Vagina (tissue), 2 donors: ENCODE measurements at regions not wholly inside any gene's neighbourhood (a gene's known extent, or its start where the extent isn't known, plus 50 kb on each side); places are given as distances from the start of the nearest gene placed in this dataset.

Experiments
- DNase-seq, 2 donors: peaks; one replicate each; pipeline ENCODE4 v3.0.0-alpha.2; 2017; ENCODE audit errors: extremely low spot score in 2 of 2
- H3K27ac ChIP-seq: fragments of 200-600 bp; sonication (generic); one replicate; pipeline ENCODE4 v1.5.1; 2019
- H3K27me3 ChIP-seq: fragments of 200-600 bp; sonication (generic); one replicate; pipeline ENCODE4 v1.5.1; 2019
- H3K36me3 ChIP-seq, 2 donors: fragments of 200-600 bp; sonication (generic); one replicate each; pipeline ENCODE4 v1.5.1; 2017 to 2019
- H3K4me1 ChIP-seq: fragments of 200-600 bp; sonication (generic); one replicate; pipeline ENCODE4 v1.5.1; 2019
- H3K4me3 ChIP-seq, 2 donors: fragments of 200-600 bp; sonication (generic); 1 replicate in 1 of 2; 2 replicates in 1 of 2; pipeline ENCODE4 v1.5.1; 2016 to 2019
- H3K9me3 ChIP-seq: fragments of 200-600 bp; sonication (generic); one replicate; pipeline ENCODE4 v1.5.1; 2019
- POLR2A ChIP-seq, 2 donors: fragments of 450-650 bp; IDR thresholded peaks; one replicate each; pipeline ENCODE4 v1.6.1; 2017; ENCODE audit warnings: antibody characterized with exemption in 2 of 2, mild to moderate bottlenecking in 2 of 2, moderate library complexity in 2 of 2
- POLR2AphosphoS5 ChIP-seq, 2 donors: sonication (generic); formaldehyde crosslinking; IDR thresholded peaks; one replicate each; pipeline ENCODE4 v1.9.0; 2017; ENCODE audit warnings: antibody characterized with exemption in 2 of 2, mild to moderate bottlenecking in 2 of 2, low read depth in 1 of 2; ENCODE audit not compliant: insufficient read depth in 1 of 2
- intact Hi-C: fragments of 100-400 bp; cut with DNase I; formaldehyde crosslinking; loops from one replicate; pipeline ENCODE4 v1.15.1; 2023
- TF ChIP-seq, protein P1 (sequence below), 3 experiments: fragments of 450-650 bp in 2 of 3; fragments of 200-600 bp in 1 of 3; sonication (generic) in 1 of 3; IDR thresholded peaks; one replicate each; pipeline ENCODE4 v1.5.1; 2017 to 2019; ENCODE audit warnings: antibody characterized with exemption in 3 of 3, mild to moderate bottlenecking in 2 of 3, moderate library complexity in 2 of 3

DNA sequence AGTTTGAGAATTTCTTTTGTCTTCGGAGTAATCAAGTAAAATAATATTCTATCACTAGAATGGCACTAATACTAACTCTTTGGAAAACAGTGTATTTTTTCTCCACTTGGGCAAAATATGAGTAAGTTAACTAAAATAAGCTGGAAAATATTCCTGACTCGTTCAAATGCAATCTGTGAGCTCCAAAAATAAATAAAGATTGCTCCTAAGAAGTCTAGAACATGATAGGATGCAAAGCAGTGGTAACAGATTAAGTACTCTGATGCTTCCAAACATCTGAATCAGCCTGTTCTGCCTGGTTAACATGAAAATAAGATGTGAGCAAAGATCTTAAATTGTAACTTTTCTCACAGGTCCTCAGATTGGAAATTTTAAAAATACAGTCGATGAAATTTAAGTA, 285.1 kb upstream of the ID4 start:
- H3K4me3 ChIP-seq = no peak overlapping the region

DNA sequence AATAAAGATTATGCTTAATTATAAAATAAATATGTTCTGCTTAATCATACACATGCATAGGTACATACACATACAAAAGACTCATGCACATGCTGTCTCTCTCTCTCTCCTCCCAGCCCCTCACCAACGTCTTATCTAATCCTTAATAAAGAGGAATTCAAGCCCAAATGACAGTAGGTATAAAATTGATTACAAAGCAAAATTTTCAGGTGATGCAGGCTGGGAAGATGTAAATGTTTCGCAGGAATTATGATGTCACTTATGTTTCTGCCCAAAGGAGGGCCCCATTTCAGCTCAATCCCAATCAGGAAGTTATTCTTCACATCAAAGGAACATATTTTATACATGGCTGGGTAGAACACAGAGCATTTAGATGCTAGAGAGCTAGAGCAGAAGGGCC, 284.6 kb upstream of the ID4 start:
- TF ChIP-seq POLR2AphosphoS5 (IDR thresholded peaks at IDR 0.05; ENCODE audit: insufficient read depth in 1 of 2, low read depth in 1 of 2) (no peak), POLR2A (IDR thresholded peaks at IDR 0.05) (no peak)
- TF ChIP-seq, protein P1, sequence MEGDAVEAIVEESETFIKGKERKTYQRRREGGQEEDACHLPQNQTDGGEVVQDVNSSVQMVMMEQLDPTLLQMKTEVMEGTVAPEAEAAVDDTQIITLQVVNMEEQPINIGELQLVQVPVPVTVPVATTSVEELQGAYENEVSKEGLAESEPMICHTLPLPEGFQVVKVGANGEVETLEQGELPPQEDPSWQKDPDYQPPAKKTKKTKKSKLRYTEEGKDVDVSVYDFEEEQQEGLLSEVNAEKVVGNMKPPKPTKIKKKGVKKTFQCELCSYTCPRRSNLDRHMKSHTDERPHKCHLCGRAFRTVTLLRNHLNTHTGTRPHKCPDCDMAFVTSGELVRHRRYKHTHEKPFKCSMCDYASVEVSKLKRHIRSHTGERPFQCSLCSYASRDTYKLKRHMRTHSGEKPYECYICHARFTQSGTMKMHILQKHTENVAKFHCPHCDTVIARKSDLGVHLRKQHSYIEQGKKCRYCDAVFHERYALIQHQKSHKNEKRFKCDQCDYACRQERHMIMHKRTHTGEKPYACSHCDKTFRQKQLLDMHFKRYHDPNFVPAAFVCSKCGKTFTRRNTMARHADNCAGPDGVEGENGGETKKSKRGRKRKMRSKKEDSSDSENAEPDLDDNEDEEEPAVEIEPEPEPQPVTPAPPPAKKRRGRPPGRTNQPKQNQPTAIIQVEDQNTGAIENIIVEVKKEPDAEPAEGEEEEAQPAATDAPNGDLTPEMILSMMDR (IDR thresholded peaks at IDR 0.05) = no peak
- no peaks in the 10 kb centered on the region for H3K27me3 ChIP-seq
- H3K4me3 ChIP-seq = no peak overlapping the region
- no peaks in the 10 kb centered on the region for H3K36me3 ChIP-seq
- H3K9me3 ChIP-seq = no peaks in the 10 kb centered on the region
- no peaks in the 10 kb centered on the region for H3K4me1 ChIP-seq
- DNase-seq = no peak
- H3K27ac ChIP-seq = no peak overlapping the region
- intact Hi-C loops = no loop called here

More for the DNA sequence above, 285.1 kb upstream of the ID4 start:
- H3K4me1 ChIP-seq = no peaks in the 10 kb centered on the region
- H3K27ac ChIP-seq = no peak overlapping the region
- intact Hi-C loops = no loop called here
- no peaks in the 10 kb centered on the region for H3K36me3 ChIP-seq
- TF ChIP-seq POLR2AphosphoS5 (IDR thresholded peaks at IDR 0.05; ENCODE audit: insufficient read depth in 1 of 2, low read depth in 1 of 2) = no peak
- no peak for TF ChIP-seq POLR2A (IDR thresholded peaks at IDR 0.05)
- TF ChIP-seq, protein P1 (IDR thresholded peaks at IDR 0.05) = no peak
- no peak for DNase-seq
- H3K27me3 ChIP-seq = no peaks in the 10 kb centered on the region
- H3K9me3 ChIP-seq = no peaks in the 10 kb centered on the region

DNA sequence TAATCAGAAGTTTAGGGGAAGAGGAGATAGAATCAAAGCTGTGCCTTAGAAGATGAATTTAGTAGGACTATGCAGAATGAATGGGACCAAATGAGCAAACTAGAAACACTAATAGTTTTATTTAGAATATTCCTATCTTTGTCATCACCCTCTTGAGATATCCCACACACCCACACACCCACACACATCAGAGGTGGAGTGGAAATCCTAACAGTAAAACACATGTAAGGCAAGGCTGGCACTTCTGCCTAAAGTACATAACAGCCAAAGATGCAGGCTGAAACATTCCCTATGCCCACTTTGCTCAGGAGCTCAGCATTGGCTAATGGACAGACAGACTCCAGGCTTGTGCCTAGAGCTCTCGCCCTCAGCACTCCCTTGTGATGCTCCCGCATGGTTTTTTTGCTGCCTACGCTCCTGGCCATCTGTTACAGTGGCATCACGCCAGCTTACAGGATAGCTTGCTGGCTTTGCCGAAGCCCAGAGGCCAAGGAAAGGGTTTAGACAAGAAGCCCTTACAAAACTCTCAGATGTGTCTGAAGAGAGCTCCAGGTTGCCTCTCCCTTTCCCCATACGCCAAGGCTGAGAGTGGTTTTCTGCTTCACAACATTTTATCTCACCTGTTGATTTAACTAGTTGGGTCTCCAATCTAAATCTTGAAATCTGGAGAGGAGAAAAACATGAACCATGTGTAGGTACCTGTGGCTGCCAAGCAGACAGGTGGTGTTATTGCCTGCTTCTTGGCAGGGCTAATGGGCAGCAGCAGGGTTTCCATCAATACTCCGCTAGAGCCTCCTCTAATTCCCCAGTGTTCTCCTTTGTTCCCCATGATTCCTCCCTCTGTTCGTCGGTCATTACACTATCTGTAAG, 282.6 kb upstream of the ID4 start:
- no peaks in the 10 kb centered on the region for H3K9me3 ChIP-seq
- no peak for DNase-seq
- no peaks in the 10 kb centered on the region for H3K4me1 ChIP-seq
- no peak overlapping the region for H3K27ac ChIP-seq
- no peaks in the 10 kb centered on the region for H3K27me3 ChIP-seq
- H3K4me3 ChIP-seq = no peak overlapping the region
- H3K36me3 ChIP-seq = no peaks in the 10 kb centered on the region
- TF ChIP-seq POLR2AphosphoS5 (IDR thresholded peaks at IDR 0.05; ENCODE audit: insufficient read depth in 1 of 2, low read depth in 1 of 2) = no peak
- intact Hi-C loops = no loop called here

DNA sequence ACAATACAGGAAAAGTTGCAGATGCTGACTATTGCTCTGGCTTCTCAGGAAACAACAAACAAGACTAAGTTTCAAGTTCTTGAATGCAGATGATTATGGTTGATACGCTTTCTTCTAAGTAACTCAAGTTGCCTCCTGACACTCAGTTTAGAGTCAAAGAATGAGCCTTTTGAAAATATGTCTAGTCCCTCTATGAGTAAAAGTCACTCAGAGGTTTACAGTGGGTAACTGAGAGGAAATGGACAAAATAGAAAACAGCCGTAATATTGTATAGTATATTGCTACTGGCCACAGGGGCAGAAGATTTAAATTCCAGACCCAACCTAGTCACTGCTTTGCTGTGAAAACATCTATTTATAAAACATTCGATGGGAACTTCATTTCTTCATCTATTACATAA, 280.0 kb upstream of the ID4 start:
- no peaks in the 10 kb centered on the region for H3K27me3 ChIP-seq
- H3K36me3 ChIP-seq = no peaks in the 10 kb centered on the region
- H3K9me3 ChIP-seq = no peaks in the 10 kb centered on the region
- H3K4me3 ChIP-seq = no peak overlapping the region
- H3K4me1 ChIP-seq = no peaks in the 10 kb centered on the region
- intact Hi-C loops = no loop called here
- no peak overlapping the region for H3K27ac ChIP-seq
- TF ChIP-seq, protein P1 (IDR thresholded peaks at IDR 0.05) = no peak
- TF ChIP-seq POLR2A (IDR thresholded peaks at IDR 0.05) (no peak), POLR2AphosphoS5 (IDR thresholded peaks at IDR 0.05; ENCODE audit: insufficient read depth in 1 of 2, low read depth in 1 of 2) (no peak)
- no peak for DNase-seq

DNA sequence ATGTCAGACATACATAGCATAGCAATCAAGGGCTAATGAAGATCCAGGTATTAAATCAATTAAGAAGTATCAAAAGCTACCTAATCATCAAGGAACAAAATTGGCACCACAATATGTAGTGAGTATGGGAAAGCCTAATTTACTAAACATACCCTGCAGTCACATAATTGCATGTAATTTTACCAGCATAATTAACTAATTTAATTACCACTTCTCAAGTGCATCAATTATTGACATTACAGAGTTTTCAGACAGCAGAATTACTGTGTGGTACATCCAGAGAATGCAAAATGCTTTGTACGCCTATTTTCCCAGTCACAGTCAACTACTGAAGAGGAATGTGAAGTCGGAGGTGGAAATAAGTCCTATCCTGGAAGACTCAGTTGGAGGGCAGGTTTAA, 279.0 kb upstream of the ID4 start:
- Histone ChIP-seq H3K4me3 (no peak overlapping the region), H3K4me1 (no peaks in the 10 kb centered on the region), H3K27ac (no peak overlapping the region), H3K27me3 (no peaks in the 10 kb centered on the region), H3K9me3 (no peaks in the 10 kb centered on the region), H3K36me3 (no peaks in the 10 kb centered on the region)
- no peak for TF ChIP-seq POLR2AphosphoS5 (IDR thresholded peaks at IDR 0.05; ENCODE audit: insufficient read depth in 1 of 2, low read depth in 1 of 2)
- no peak for TF ChIP-seq POLR2A (IDR thresholded peaks at IDR 0.05)
- no peak for DNase-seq
- intact Hi-C loops = no loop called here

DNA sequence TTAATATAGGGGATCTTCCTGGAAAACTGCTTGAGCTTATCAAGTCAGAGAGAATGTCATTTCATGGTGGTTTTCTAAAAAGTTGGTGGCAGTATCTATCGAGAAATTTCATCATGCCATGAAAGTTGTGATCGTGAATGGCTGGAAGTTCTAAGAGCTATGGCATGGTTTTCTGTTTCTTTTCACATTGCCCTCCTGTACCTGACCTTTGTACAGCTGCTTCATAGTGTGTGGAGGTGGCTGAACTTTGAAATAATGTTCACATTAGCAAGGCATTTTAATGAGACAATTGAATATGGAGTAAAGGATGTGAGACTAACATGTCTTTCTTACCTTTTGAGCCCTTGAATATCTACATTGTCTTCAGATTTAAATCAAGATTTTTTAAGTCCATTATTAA, 278.2 kb upstream of the ID4 start:
- DNase-seq = no peak
- Histone ChIP-seq H3K4me1 (no peaks in the 10 kb centered on the region), H3K36me3 (no peaks in the 10 kb centered on the region), H3K27me3 (no peaks in the 10 kb centered on the region), H3K27ac (no peak overlapping the region), H3K4me3 (no peak overlapping the region), H3K9me3 (no peaks in the 10 kb centered on the region)
- TF ChIP-seq POLR2A (IDR thresholded peaks at IDR 0.05) = no peak
- intact Hi-C loops = no loop called here
